K562 (cell line): ENCODE measurements at regions not wholly inside any gene's neighbourhood (a gene's known extent, or its start where the extent isn't known, plus 50 kb on each side); places are given as distances from the start of the nearest gene placed in this dataset.

Source experiments
- BRD4 ChIP-seq: fragments of 200-600 bp; sonication (generic); IDR thresholded peaks from 2 replicates; pipeline ENCODE4 v1.6.1; 2017; ENCODE audit warnings: inconsistent platforms
- FOXM1 ChIP-seq, 2 experiments: fragments of 450-650 bp in 1 of 2; sonication (generic) in 1 of 2; formaldehyde crosslinking in 1 of 2; IDR thresholded peaks; 2 replicates each; pipeline versions ENCODE4 v1.6.1 to v1.9.0; 2017 to 2022; ENCODE audit warnings: low read depth in 2 of 2, mild to moderate bottlenecking in 2 of 2, missing genetic modification reagents in 1 of 2, moderate library complexity in 1 of 2
- HDAC1 ChIP-seq, 2 experiments: fragments of 450-650 bp; IDR thresholded peaks; 2 replicates each; pipeline ENCODE4 v1.6.1; 2016 to 2017; ENCODE audit warnings: inconsistent platforms in 1 of 2, mild to moderate bottlenecking in 1 of 2, moderate library complexity in 1 of 2
- NCOR1 ChIP-seq: fragments of 450-650 bp; IDR thresholded peaks from 2 replicates; pipeline ENCODE4 v1.6.1; 2016; ENCODE audit warnings: mild to moderate bottlenecking, moderate library complexity
- PHF20 ChIP-seq: fragments of 450-650 bp; IDR thresholded peaks from 2 replicates; pipeline ENCODE4 v1.6.1; 2018; ENCODE audit not compliant: partially characterized antibody
- ZBTB17 ChIP-seq: fragments of 450-650 bp; formaldehyde crosslinking; IDR thresholded peaks from 2 replicates; pipeline ENCODE4 v1.4.0; 2020; ENCODE audit warnings: mild to moderate bottlenecking
- ZNF212 ChIP-seq: fragments of 450-650 bp; formaldehyde crosslinking; IDR thresholded peaks from 2 replicates; pipeline ENCODE4 v1.4.0; 2020; ENCODE audit warnings: mild to moderate bottlenecking
- ZNF644 ChIP-seq: fragments of 200-800 bp; sonication (Bioruptor generic); IDR thresholded peaks from 2 replicates; pipeline ENCODE4 v1.6.1; 2016; ENCODE audit warnings: low read depth, missing genetic modification characterization, missing compliant biosample characterization
- TF ChIP-seq, protein P1 (sequence below): fragments of 450-650 bp; IDR thresholded peaks from 2 replicates; pipeline ENCODE4 v1.6.1; 2016; ENCODE audit warnings: mild to moderate bottlenecking, moderate library complexity
- TF ChIP-seq, protein P2 (sequence below): fragments of 450-650 bp; formaldehyde crosslinking; IDR thresholded peaks from 2 replicates; pipeline ENCODE4 v1.4.0; 2020; ENCODE audit warnings: mild to moderate bottlenecking, mixed read lengths
- TF ChIP-seq, protein P3 (sequence below): fragments of 150-350 bp; conservative IDR thresholded peaks from 2 replicates; pipeline ENCODE4 v1.6.1; 2014; ENCODE audit warnings: low read length

DNA sequence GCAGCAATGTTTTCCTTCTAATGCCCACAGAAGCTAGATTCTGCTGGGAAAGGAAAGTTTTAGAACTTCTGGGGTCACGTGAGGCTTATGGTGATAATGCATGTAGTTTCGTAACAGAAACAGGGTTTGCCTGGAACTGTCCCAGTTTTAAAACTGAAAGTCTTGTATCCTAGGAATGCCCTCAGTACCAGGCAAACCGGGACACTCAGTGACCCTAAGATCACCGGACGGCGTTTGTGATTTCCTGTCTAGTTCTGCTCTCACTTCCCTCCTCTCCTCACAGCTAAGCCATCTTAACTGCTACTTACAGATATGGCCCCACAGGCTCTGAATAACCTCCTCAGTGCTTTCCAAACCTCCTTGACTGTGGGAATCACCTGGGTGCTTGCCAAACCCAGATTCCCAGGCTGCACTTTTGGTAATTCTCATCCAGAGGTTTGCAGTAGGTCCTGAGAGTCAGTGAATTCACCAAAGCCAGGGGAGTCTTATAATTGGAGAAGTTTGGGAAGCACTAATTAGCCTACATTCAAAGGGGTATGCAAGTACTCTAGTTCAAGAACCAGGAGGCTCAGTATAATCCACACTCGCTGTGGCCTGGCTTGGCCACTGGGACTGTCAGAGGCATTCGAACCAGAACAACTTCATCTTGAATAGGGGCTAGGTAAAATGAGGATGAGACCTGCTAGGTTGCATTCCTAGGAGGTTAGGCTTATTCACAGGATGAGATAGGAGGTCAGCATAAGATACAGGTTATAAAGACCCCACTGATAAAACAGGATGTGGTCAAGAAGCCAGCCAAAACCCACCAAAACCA is 231.6 kb upstream of the MYLIP start (continued):
- TF ChIP-seq, protein P1, sequence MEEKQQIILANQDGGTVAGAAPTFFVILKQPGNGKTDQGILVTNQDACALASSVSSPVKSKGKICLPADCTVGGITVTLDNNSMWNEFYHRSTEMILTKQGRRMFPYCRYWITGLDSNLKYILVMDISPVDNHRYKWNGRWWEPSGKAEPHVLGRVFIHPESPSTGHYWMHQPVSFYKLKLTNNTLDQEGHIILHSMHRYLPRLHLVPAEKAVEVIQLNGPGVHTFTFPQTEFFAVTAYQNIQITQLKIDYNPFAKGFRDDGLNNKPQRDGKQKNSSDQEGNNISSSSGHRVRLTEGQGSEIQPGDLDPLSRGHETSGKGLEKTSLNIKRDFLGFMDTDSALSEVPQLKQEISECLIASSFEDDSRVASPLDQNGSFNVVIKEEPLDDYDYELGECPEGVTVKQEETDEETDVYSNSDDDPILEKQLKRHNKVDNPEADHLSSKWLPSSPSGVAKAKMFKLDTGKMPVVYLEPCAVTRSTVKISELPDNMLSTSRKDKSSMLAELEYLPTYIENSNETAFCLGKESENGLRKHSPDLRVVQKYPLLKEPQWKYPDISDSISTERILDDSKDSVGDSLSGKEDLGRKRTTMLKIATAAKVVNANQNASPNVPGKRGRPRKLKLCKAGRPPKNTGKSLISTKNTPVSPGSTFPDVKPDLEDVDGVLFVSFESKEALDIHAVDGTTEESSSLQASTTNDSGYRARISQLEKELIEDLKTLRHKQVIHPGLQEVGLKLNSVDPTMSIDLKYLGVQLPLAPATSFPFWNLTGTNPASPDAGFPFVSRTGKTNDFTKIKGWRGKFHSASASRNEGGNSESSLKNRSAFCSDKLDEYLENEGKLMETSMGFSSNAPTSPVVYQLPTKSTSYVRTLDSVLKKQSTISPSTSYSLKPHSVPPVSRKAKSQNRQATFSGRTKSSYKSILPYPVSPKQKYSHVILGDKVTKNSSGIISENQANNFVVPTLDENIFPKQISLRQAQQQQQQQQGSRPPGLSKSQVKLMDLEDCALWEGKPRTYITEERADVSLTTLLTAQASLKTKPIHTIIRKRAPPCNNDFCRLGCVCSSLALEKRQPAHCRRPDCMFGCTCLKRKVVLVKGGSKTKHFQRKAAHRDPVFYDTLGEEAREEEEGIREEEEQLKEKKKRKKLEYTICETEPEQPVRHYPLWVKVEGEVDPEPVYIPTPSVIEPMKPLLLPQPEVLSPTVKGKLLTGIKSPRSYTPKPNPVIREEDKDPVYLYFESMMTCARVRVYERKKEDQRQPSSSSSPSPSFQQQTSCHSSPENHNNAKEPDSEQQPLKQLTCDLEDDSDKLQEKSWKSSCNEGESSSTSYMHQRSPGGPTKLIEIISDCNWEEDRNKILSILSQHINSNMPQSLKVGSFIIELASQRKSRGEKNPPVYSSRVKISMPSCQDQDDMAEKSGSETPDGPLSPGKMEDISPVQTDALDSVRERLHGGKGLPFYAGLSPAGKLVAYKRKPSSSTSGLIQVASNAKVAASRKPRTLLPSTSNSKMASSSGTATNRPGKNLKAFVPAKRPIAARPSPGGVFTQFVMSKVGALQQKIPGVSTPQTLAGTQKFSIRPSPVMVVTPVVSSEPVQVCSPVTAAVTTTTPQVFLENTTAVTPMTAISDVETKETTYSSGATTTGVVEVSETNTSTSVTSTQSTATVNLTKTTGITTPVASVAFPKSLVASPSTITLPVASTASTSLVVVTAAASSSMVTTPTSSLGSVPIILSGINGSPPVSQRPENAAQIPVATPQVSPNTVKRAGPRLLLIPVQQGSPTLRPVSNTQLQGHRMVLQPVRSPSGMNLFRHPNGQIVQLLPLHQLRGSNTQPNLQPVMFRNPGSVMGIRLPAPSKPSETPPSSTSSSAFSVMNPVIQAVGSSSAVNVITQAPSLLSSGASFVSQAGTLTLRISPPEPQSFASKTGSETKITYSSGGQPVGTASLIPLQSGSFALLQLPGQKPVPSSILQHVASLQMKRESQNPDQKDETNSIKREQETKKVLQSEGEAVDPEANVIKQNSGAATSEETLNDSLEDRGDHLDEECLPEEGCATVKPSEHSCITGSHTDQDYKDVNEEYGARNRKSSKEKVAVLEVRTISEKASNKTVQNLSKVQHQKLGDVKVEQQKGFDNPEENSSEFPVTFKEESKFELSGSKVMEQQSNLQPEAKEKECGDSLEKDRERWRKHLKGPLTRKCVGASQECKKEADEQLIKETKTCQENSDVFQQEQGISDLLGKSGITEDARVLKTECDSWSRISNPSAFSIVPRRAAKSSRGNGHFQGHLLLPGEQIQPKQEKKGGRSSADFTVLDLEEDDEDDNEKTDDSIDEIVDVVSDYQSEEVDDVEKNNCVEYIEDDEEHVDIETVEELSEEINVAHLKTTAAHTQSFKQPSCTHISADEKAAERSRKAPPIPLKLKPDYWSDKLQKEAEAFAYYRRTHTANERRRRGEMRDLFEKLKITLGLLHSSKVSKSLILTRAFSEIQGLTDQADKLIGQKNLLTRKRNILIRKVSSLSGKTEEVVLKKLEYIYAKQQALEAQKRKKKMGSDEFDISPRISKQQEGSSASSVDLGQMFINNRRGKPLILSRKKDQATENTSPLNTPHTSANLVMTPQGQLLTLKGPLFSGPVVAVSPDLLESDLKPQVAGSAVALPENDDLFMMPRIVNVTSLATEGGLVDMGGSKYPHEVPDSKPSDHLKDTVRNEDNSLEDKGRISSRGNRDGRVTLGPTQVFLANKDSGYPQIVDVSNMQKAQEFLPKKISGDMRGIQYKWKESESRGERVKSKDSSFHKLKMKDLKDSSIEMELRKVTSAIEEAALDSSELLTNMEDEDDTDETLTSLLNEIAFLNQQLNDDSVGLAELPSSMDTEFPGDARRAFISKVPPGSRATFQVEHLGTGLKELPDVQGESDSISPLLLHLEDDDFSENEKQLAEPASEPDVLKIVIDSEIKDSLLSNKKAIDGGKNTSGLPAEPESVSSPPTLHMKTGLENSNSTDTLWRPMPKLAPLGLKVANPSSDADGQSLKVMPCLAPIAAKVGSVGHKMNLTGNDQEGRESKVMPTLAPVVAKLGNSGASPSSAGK = peak; percentile 36
- TF ChIP-seq ZNF644 (tag) = 0 out of 2 replicates have a peak, but pooled peaks have one; percentile 5
- peak; percentile 52; the same call in 1 of the 2 replicates for TF ChIP-seq ZBTB17 (CRISPR knock-in tag)
- peak in 1 of 2 experiments; percentile 46; a peak in 1 of 4 replicates for TF ChIP-seq HDAC1 (IDR thresholded peaks at IDR 0.05)
- peak; percentile 23; the same call in 1 of the 2 replicates for TF ChIP-seq NCOR1
- TF ChIP-seq, protein P2, sequence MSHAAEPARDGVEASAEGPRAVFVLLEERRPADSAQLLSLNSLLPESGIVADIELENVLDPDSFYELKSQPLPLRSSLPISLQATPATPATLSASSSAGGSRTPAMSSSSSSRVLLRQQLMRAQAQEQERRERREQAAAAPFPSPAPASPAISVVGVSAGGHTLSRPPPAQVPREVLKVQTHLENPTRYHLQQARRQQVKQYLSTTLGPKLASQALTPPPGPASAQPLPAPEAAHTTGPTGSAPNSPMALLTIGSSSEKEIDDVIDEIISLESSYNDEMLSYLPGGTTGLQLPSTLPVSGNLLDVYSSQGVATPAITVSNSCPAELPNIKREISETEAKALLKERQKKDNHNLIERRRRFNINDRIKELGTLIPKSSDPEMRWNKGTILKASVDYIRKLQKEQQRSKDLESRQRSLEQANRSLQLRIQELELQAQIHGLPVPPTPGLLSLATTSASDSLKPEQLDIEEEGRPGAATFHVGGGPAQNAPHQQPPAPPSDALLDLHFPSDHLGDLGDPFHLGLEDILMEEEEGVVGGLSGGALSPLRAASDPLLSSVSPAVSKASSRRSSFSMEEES (CRISPR knock-in tag) = peak; percentile 96
- TF ChIP-seq ZNF212 (CRISPR knock-in tag) = 0 out of 2 replicates have a peak, but pooled peaks have one; percentile 36
- TF ChIP-seq, protein P3, sequence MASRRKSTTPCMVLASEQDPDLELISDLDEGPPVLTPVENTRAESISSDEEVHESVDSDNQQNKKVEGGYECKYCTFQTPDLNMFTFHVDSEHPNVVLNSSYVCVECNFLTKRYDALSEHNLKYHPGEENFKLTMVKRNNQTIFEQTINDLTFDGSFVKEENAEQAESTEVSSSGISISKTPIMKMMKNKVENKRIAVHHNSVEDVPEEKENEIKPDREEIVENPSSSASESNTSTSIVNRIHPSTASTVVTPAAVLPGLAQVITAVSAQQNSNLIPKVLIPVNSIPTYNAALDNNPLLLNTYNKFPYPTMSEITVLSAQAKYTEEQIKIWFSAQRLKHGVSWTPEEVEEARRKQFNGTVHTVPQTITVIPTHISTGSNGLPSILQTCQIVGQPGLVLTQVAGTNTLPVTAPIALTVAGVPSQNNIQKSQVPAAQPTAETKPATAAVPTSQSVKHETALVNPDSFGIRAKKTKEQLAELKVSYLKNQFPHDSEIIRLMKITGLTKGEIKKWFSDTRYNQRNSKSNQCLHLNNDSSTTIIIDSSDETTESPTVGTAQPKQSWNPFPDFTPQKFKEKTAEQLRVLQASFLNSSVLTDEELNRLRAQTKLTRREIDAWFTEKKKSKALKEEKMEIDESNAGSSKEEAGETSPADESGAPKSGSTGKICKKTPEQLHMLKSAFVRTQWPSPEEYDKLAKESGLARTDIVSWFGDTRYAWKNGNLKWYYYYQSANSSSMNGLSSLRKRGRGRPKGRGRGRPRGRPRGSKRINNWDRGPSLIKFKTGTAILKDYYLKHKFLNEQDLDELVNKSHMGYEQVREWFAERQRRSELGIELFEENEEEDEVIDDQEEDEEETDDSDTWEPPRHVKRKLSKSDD = no peak
- no peak; the same call in 1 of the 2 replicates for TF ChIP-seq FOXM1 (IDR thresholded peaks at IDR 0.05; ENCODE audit: low read depth)
- TF ChIP-seq FOXM1 (CRISPR knock-in tag; IDR thresholded peaks at IDR 0.05; ENCODE audit: low read depth) = no peak
- TF ChIP-seq BRD4 = 0 out of 2 replicates have a peak, but pooled peaks have one; percentile 9
- no peak for TF ChIP-seq PHF20
